Brain microvascular endothelial cell (primary cell): ENCODE measurements at regions not wholly inside any gene's neighbourhood (a gene's known extent, or its start where the extent isn't known, plus 50 kb on each side); places are given as distances from the start of the nearest gene placed in this dataset.

ENCODE experiments used
- DNase-seq: peaks from one replicate; pipeline ENCODE4 v3.0.0-alpha.2; 2020
- H3K27ac ChIP-seq: fragments of 250-450 bp; sonication (Bioruptor Pico); 2 replicates; pipeline ENCODE4 v1.5.1; 2020; ENCODE audit warnings: mild to moderate bottlenecking, moderate library complexity
- H3K27me3 ChIP-seq: fragments of 250-450 bp; sonication (Bioruptor Pico); replicated peaks from 2 replicates; pipeline ENCODE4 v1.5.1; 2020; ENCODE audit warnings: mild to moderate bottlenecking
- H3K36me3 ChIP-seq: fragments of 250-450 bp; sonication (Bioruptor Pico); replicated peaks from 2 replicates; pipeline ENCODE4 v1.5.1; 2020; ENCODE audit warnings: mild to moderate bottlenecking
- H3K4me3 ChIP-seq: 2 replicates; pipeline ENCODE4 v1.5.1; 2011; ENCODE audit warnings: low read depth, mild to moderate bottlenecking, control low read depth, low read length, moderate library complexity
- CTCF ChIP-seq: IDR thresholded peaks from 2 replicates; pipeline ENCODE4 v1.5.1; 2011; ENCODE audit warnings: low read depth, mild to moderate bottlenecking, moderate library complexity, low read length, control low read depth, inconsistent platforms; ENCODE audit errors: missing control alignments
- in situ Hi-C: cut with HindIII; loops from 2 replicates; pipeline ENCODE4 v1.10.0; 2017; ENCODE audit warnings: low sequenced_read_pairs, low pct_ligation_motif_present

- in situ Hi-C loops = no loop called here
- peak; percentile 27 for TF ChIP-seq CTCF
- no peak for DNase-seq
- Histone ChIP-seq H3K27me3 (no peaks in the 10 kb centered on the region), H3K36me3 (no peaks in the 10 kb centered on the region), H3K4me3 (no peak overlapping the region), H3K27ac (no peak overlapping the region)
Measured at GRCh38 chr5:89729623-89730301, 679.8 kb downstream of the CETN3 start.

GRCh38 chr5:89728750-89729149 lies 680.8 kb downstream of the CETN3 start:
- peak; percentile 12 for DNase-seq
- no peak overlapping the region for H3K27ac ChIP-seq
- in situ Hi-C loops = no loop called here

DNA sequence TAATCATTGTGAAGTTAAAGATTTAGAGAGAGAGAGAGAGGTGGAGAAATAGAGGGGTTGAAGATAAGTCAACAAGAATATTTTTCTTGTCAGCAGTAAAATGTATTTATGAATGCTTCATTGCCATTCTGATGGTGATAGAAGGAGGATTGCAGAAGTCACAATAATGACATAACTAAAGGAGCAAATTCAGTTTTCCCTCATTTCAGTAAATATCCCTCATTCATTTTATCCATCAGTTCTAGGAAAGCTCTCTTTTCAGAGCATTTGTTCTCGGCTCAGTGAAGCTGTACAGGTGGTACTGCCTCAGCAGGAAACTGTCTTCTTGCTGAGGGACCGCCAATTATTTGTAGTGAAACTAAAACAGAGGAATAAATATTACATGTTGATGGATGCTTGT lies 681.4 kb downstream of the CETN3 start:
- H3K36me3 ChIP-seq = no peaks in the 10 kb centered on the region
- TF ChIP-seq CTCF = no peak
- H3K27ac ChIP-seq = no peak overlapping the region
- no peak for DNase-seq
- H3K4me3 ChIP-seq = no peak overlapping the region
- H3K27me3 ChIP-seq = no peaks in the 10 kb centered on the region
- in situ Hi-C loops = no loop called here

More at GRCh38 chr5:89728750-89729149, 680.8 kb downstream of the CETN3 start:
- Histone ChIP-seq H3K4me3 (no peak overlapping the region), H3K36me3 (no peaks in the 10 kb centered on the region), H3K27me3 (no peaks in the 10 kb centered on the region)
- TF ChIP-seq CTCF = no peak

DNA sequence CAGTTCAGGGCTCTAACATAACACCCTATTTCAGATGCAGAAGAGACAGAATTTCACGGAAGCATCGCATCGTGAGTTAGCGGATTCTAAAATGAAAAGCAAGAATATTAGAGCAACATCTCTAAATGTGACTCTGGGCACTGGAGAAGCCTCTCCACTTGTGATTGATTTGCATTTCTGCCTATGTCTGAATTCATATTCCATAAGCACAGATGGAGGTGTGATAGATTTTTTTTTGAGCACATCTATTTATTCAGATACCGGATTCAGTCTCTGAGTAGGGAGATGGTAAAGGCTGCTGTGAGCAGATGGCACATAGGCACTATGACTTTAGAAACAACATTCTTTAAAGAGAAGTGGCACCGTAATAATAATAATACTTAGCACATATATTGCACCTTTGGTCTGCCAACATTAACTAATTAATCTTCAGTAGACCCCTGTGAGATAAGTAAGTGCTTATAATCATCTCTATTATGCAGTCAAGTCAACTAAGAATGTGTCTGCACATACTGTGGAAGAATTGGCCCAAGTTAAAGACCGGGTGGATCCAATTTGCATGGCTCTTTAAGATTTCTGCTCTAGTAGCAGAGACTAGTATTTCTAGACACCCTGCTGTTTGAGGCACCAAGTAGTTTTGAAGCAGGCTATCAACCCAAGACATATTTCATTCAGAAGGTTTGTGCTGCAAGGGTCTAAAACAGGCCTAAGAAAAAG lies 685.0 kb downstream of the CETN3 start:
- Histone ChIP-seq H3K4me3 (no peak overlapping the region), H3K27ac (no peak overlapping the region), H3K36me3 (no peaks in the 10 kb centered on the region), H3K27me3 (no peaks in the 10 kb centered on the region)
- in situ Hi-C loops = no loop called here
- DNase-seq = no peak
- no peak for TF ChIP-seq CTCF

- in situ Hi-C loops = no loop called here
- no peak for DNase-seq
- no peak overlapping the region for H3K27ac ChIP-seq
- H3K4me3 ChIP-seq = no peak overlapping the region
- H3K27me3 ChIP-seq = no peaks in the 10 kb centered on the region
- TF ChIP-seq CTCF = no peak
- no peaks in the 10 kb centered on the region for H3K36me3 ChIP-seq
Measured at GRCh38 chr5:89723907-89724306, 685.6 kb downstream of the CETN3 start.
